ENCODE measurements at regions not wholly inside any gene's neighbourhood (a gene's known extent, or its start where the extent isn't known, plus 50 kb on each side); places are given as distances from the start of the nearest gene placed in this dataset.

DNA sequence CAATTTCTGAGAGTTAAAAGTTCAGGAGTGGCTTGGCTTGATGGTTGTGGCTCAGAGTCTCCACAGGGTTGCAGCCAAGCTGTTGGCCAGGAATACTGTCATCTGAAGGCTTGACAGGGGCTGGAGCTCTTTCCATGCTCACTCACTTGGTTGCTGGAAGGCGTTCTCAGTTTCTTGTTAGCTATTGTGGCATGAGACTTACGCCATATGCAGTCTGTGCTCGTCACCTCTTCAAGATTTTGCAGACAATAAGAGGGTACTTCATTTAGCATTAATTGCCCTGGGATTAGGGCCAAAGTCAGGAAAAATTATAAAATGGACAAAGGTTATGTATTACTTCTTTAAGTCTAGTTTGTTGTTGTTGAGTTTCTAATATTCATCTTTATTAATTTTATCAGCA, 380.6 kb upstream of the MAP3K7 start:
- no peak for DNase-seq (ENCODE audit: low read depth)

DNA sequence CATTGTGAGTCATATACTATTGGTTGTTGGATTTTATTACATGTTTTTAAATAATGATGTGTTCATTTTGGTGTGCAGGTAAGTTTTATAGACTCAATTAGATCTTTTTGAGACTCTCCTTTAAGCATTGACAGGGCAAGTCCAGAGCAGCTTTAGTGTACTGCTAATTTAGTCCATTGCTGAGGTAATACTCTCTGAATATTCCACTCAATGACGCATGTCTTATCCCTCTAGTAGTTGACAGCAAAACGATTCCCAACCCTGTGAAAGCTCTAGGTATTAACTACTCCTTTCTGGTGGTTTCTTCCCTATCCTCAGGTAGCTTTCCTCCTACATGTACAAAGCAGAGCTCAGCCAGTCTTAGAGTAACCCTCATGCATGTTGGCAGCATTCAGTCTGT, 373.5 kb upstream of the MAP3K7 start:
- no peak for DNase-seq (ENCODE audit: low read depth)

DNA sequence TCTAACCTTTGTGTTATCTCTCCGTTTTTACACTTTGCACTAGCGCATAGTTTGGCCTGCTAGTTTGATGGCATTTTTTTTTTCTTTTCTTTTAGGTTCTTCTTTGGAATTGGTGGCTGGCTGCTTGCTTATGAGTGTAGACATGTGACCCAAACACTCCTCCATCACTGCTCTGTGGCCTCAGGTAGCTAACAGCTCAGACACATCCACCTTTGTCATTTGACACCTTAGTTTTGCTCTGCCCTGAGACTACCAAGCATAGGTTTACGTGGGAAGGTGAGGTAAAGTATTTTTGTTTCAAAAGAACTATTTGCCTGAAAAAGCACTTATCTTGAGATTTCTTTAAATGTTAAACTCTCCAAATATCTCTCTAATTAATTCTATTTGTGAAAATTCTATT, 368.4 kb upstream of the MAP3K7 start:
- DNase-seq (ENCODE audit: low read depth): no peak

GRCh38 chr6:90953405-90954161, 366.7 kb upstream of the MAP3K7 start:
- no peak for DNase-seq (ENCODE audit: low read depth)

DNA sequence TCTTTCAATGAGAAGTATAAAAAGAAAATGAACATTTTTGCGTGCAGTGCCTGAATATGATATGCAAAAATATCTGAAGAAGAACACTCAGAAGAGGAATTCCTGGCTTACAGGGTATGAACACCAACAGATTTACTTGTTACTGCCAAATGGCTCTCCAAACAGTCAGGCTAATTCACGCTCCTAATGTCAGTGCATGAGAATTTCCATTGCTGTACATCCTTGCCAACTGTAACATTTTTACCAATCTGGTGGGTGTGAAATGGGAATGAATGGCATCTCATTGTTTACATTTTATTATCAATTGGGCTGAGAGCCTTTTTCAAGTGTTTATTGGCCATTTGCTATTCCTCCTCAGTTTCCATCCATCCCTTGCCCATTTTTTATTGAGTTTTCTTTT, 365.3 kb upstream of the MAP3K7 start:
- DNase-seq (ENCODE audit: low read depth): no peak

DNA sequence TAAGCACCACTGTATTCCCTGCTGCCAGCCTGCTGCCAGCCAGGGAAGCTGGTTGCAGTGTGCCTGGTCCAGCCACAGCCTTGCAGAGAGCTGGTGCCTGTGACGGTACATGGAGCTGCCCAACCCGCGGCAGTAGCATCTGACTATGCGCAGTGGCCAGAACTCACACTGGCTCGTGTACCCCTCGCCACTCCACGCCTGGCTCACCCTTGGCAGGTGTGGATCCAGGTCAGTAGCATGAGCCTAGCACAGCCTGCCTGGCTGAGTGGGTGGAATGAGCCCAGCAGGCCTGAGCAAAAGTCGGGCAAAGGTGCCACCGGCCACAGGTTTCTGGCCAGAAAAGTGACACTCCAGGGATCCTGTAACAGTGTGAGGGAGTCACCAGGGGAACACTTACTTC, 361.7 kb upstream of the MAP3K7 start:
- DNase-seq (ENCODE audit: low read depth): no peak

- DNase-seq (ENCODE audit: low read depth): no peak
Observed at GRCh38 chr6:90947184-90948064, 360.6 kb upstream of the MAP3K7 start.

DNA sequence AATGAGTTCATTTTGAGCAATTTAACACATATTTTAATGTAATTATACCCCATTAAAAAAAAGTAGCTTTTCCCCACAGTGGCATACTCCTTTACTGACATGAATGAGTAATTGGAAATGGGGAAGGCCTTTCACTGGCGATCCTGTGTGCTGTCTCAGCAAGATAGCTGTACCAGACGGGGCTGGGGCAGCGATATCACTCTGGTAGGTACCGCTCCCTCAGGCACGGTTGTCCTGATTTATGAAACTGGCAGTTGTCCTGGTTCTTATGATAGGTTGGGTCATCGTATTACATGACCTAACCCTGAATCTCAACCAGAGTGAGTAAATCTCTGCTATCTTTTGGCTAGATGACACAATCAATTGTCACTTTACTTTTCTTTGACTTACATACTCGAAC, 355.0 kb upstream of the MAP3K7 start:
- no peak for DNase-seq (ENCODE audit: low read depth)

- DNase-seq (ENCODE audit: low read depth): peak; percentile 2
Observed at GRCh38 chr6:90940812-90941481, 354.1 kb upstream of the MAP3K7 start.

DNA sequence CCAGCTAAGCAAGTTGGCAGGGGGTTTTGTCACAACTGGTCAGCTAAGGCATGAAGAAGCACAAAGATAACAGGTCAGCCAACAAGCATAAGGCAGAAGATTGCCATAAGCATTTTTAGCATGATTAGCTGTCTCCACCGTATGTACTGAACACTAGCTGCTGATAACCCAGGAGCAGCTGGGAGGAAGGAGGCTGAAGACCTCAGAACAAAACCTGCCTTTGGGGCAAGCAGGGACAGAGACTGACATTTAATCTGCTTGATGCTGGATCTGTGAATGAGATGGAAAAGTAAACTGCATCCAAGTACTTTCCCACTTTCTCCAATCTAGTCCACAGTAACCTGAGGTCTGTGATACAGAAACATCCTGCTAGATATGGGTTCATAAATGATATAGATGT, 353.0 kb upstream of the MAP3K7 start:
- no peak for DNase-seq (ENCODE audit: low read depth)

DNA sequence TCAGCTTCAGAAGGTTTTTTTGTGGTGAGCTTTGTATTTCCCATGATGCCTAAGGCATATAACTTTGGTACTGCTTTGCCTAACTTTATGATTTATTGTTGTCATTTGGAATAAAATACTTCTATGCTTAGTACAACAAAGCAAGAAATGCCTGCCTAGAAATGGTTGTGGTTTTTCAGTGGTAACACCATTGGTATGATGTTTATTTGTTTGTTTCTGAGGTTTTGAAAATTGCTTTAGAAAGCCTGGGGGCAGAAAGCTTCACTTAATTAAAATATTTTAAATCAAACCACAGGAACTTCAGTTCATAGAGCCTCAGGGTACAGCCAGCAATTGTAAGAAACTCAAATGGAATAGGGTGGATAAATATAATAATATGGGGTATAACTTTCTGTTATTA, 351.2 kb upstream of the MAP3K7 start:
- DNase-seq (ENCODE audit: low read depth): no peak

GRCh38 chr6:90936286-90936685, 349.4 kb upstream of the MAP3K7 start:
- no peak for DNase-seq (ENCODE audit: low read depth)

DNA sequence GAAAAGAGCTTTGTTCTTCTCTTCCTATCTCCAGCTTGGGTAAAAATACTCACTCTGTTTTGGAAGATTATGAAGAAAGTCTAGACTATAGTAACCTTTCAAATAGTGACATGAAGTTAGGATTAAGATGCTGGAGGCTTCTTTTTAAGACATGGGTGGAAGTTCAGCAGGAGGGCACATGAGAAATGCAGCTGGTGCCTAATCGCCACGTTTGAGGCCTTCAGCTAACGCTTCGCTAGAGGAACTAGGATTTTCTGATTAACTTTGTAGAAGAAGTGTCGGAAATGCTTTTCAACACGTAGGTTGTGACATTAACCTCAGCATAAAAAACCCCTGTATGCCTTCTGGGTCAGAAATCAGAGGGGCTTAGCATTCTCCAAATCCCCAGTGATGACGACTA, 348.1 kb upstream of the MAP3K7 start:
- DNase-seq (ENCODE audit: low read depth): no peak

- DNase-seq (ENCODE audit: low read depth): no peak
Observed at GRCh38 chr6:90934081-90934480, 347.2 kb upstream of the MAP3K7 start.

DNA sequence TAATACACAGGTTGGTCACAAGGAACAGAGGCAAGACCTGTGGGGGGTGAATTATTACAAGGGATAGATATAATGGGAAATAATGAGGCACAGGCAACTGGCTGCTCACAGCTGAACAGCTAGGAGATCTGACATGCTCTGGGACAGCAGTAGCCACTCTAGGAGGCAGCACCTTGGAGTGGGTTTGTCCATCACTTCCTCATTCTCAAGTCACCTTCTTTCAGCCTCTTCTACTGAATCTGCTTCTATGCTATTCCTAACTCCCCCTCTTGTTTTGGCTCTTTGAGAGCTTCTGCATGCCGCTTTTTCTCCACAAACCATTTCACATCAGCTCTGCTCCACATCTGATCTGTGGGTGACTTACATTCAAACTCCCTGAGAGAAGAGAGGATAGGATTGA, 345.5 kb upstream of the MAP3K7 start:
- no peak for DNase-seq (ENCODE audit: low read depth)

DNA sequence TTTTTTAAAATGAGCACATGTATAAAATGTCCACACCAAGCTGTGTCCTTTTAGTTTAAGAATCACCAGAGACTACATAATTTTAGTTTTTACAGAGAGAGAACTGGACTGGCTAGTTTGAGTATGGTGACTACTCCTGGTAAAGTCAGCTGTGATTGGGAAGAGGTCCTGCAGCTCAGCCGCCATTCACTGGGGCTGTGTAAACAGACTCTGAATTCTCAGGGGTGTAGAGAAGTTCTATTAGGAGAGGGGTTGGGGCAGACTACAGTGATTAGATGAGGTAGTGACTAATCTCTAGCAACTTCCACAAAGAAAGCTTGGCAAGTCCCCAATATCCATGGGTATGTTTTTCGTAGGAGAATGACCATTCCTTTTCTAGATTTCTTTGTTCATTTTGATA, 341.2 kb upstream of the MAP3K7 start:
- DNase-seq (ENCODE audit: low read depth): no peak

DNA sequence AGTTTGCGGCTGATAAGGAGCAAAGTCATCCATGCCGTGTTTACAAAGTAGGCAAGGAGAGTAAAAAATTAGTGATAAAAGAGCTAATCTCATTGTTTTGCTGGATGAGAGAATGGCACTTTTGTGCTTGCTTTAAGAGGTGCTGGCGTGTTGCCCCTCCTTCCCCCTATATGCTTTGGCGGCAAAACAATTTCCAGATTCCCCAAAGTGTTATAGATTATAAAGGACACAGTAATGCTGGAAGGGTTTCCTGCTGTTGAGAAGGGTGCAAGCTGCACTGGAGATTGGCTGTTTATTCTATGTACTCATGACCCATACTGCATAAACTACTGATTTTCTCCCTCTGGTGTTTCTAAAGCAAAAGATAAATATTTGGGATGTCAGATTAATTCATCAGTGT, 338.9 kb upstream of the MAP3K7 start:
- no peak for DNase-seq (ENCODE audit: low read depth)

DNA sequence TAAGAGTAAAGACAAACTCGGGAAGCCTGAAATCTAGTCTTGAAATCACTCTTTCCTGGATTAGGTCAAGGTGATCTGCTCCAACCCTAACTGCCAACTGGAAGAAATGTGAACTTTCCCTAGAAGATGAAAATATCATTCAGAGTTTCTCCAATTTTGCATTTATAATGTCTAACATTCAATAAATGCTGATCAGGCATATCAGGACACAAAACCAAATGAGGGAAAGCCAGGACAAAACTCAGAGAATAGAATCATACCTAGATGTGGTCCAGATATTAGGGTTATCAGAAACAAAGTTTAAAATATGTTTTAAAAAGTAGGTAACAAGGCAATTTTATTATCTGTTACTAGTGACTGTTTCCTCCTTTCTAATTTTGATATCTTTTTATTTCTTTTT, 335.5 kb upstream of the MAP3K7 start:
- DNase-seq (ENCODE audit: low read depth): no peak

DNA sequence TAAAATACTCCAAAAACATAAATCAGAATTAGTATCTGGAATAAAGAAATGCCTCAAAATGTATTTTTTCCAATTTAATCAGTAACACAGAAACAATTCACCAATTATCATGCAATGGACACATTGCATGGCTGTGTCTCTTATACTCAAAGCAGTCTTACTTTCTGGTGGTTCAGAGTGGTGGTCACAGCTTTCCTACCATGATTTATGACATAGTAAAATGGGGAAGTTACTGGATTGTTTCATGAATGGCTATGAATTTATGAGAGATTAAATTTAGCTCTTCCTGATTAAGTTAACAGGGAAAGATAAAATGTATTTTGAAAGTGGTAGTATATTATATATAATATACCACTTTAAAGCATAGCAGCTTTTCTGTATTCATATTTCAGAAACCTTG, 331.5 kb upstream of the MAP3K7 start:
- DNase-seq (ENCODE audit: low read depth): no peak

GRCh38 chr6:90917376-90917775, 330.5 kb upstream of the MAP3K7 start:
- no peak for DNase-seq (ENCODE audit: low read depth)

GRCh38 chr6:90916968-90917367, 330.1 kb upstream of the MAP3K7 start:
- DNase-seq (ENCODE audit: low read depth): no peak

DNA sequence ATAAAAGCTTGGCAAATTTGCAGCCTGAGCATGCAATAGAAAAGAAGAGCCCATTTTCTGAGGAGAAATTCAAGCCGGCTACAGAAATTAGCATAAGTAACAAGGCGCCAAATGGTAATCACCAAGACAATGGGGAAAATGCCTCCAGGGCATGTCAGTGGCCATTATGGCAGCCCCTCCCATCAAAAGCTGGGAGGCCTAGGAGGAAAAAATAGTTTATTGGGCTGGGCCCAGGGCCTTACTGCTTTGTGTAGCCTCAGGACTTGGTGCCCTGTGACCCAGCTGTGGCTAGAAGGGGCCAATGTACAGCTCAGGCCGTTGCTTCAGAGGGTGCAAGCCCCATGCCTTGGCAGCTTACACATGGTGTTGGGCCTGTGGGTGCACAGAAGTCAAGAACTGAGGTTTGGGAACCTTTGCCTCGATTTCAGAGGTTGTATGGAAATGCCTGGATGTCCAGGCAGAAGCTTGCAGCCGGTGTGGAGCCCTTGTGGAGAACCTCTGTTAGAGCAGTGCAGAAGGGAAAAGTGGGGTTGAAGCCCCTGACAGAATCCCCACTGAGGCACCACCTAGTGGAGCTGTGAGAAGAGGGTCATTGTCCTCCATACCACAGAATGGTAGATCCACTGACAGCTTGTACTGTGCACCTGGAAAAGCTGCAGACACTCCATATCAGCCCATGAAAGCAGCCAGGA, 328.5 kb upstream of the MAP3K7 start:
- no peak for DNase-seq (ENCODE audit: low read depth)
